GM04504 (cell line): ENCODE measurements at regions not wholly inside any gene's neighbourhood (a gene's known extent, or its start where the extent isn't known, plus 50 kb on each side); places are given as distances from the start of the nearest gene placed in this dataset.

ENCODE experiments used
- DNase-seq: peaks from one replicate; pipeline ENCODE4 v3.0.0-alpha.2; 2012; ENCODE audit warnings: low read depth

DNA sequence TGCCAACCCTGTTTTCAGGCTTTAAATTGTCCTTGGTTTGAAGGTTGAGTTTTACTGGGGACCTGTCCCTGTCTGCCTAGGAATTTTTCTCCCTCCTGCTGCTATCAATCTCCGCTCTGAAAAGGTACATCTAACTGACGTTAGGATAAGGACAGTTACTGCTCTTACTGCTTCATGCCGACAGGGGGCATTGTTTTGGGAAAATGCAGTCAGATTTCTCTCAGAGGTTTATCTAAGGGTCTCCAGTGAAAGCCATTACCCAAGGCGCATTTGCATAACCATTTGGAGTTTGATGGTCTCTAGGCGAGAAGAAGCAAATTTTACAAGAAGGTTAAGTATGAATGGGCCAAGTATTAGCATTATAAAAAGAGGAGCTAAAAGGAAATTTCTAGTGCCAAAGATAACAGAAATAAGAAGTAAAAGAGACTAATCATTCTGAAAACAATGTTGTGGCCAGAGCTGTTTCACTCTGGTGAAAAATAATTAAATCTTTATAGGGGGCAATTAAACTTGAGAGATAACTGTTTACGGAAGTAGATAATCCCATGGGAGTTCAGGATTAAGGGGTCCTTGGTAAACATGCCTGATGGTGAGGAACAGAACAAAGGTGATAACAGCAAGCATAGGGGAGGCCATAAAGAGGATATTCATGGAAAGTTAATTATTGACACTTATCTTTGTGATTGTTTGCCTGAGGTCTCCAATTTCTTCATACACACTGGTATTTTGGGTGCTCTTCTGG lies 605.0 kb downstream of the MTRR start:
- no peak for DNase-seq

DNA sequence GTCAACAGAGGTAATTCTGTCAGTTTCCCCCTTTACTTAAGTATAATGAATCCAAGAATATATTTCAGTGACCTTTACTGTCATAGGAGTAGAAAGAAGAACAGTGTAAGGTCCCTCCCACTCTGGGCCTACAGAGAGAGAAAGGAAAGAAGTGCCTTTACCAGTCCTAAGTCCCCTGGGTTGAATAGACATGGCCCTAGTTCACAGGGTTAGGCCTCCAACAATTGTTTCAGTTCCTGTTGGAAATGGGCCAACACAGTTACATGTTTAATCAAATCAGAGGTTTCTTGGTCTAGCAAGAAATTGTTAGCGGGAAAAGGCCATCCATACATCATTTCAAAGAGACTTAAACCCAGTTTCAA lies 605.6 kb downstream of the MTRR start:
- DNase-seq = no peak

- no peak for DNase-seq
Observed at GRCh38 chr5:8478326-8478725, 609.4 kb downstream of the MTRR start.

DNA sequence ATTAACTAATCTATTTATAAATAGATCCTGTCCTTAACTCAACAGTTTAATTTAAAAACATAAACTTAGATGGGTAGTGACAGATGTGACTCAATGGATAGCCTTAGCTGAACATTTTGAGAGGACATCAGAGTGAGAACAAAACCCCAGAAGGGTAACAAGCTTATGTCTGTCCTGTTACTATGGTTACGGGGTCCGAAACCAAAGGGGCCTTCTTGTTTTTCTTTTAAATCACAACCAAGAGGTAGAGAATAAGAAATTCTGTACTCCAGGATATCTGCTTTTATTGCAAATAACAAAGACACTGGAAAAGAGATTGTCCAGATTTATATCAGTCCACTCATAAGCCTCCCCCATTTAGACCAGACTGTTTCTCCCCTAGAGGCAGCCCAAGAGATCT lies 612.1 kb downstream of the MTRR start:
- no peak for DNase-seq

GRCh38 chr5:8491254-8491653 lies 622.3 kb downstream of the MTRR start:
- DNase-seq = no peak

GRCh38 chr5:8493176-8493575 lies 624.2 kb downstream of the MTRR start:
- DNase-seq = no peak

- no peak for DNase-seq
Observed at GRCh38 chr5:8500426-8500825, 631.5 kb downstream of the MTRR start.

GRCh38 chr5:8505196-8505595 lies 636.2 kb downstream of the MTRR start:
- no peak for DNase-seq

GRCh38 chr5:8508231-8508630 lies 639.3 kb downstream of the MTRR start:
- DNase-seq = no peak

DNA sequence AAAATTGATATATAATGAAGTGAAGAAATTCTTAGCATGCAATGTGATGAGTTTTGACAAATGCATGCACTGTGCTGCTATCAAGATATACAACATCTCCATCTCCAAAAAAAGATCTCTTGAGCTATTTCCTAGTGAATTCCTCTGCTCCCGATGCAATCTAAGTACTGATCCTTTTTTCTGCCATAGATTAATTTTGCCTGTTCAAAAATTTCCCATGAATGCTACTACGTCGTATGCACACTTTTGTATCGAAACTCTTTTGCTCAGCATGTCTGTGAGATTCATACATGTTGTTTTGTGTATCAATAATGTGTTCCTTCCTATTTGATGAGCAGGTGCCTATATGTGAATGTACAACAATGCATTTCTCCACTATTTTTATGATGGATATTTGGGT lies 647.4 kb downstream of the MTRR start:
- DNase-seq = no peak

DNA sequence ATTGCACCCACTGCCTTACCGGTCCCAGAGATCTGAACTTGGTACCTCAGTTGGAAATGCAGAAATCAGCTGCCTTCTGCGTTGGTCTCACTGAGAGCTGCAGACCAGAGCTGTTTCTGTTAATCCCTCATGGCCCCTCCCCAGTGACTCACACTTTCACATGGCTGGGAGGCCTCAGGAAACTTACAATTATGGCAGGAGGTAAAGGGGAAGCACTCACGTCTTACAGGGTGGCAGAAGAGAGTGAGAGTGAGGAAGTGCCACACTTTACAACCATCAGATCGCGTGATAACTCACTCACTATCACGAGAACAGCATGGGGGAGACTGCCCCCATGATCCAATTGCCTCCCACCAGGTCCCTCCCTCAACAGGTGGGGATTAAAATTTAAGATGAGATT lies 648.5 kb downstream of the MTRR start:
- no peak for DNase-seq

GRCh38 chr5:8520917-8521316 lies 652.0 kb downstream of the MTRR start:
- no peak for DNase-seq

DNA sequence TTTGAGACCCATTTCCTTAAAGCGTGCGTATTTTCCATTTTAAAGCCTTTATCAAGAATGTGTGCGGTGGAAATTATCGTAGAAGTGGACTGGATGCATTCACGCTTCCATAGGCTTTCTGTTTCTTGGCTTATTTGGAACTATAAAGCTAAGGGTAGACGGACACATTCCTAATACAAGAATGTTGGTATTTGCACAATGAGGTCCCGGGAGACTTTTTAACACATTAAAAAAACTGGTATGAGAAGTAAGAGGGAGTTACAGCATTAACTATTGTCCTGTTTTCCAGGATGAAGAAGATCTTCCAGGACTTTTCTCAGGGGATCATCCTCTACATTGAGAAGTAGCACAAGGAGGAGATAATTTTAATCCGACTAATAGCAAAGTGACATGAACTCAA lies 653.0 kb downstream of the MTRR start:
- no peak for DNase-seq

DNA sequence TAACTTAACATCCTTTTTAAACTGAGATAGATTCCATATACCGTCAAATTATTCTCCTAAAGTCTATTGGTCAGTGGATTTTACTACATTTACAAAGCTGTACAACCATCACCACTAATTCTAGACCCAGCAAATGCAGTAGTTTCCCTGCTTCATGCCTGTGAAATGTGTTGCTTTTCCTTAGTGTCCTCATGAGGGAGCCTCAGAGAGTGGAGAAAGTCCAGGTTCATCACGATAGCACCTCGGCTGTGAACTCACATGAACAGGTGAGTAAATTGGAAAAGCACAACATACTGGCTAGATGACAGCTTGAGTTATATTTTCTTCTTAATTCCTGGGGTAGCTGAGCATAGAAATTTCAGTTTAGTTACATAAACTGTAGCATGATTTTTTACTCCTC lies 653.7 kb downstream of the MTRR start:
- no peak for DNase-seq

DNA sequence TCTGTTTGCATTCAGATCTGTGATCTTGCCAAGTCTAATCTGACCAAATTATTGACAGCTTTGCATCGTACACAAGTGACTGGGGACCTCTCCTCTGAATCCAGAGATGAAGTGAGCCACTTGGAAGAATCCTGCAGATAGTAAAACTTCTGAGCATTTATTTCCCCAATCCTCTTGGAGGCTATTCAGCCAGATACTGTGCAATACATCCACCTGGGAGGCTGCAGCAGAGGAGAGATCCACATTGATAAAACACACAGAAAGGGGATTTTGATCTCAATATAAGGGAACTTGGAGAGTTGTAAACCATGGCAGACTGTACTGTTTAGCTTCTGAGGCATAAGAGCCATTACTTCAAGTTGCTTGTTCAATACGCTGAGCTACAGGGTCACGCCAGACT lies 654.6 kb downstream of the MTRR start:
- no peak for DNase-seq

GRCh38 chr5:8525819-8526218 lies 656.9 kb downstream of the MTRR start:
- DNase-seq = no peak

GRCh38 chr5:8528106-8528505 lies 659.2 kb downstream of the MTRR start:
- DNase-seq = no peak

DNA sequence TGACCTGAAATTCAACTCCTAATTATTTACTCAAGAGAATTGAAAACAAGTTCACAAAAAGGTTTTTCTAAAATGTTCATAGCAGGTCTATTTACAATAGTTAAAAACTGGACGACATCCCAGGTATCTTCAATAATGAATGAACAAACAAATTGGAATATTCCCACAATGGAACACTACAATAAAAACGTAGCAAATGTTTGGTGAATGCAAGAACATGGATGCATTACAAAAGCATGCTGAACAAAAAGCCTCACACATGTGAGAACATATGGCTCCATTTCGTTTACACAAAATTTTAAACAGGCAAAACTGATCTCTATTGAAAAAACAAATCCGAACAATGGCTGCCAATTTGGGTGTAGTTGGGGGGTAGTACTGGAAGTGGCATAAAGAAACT lies 669.9 kb downstream of the MTRR start:
- DNase-seq = no peak

GRCh38 chr5:8540317-8540716 lies 671.4 kb downstream of the MTRR start:
- no peak for DNase-seq

GRCh38 chr5:8550921-8551320 lies 682.0 kb downstream of the MTRR start:
- no peak for DNase-seq

GRCh38 chr5:8553364-8553763 lies 684.4 kb downstream of the MTRR start:
- no peak for DNase-seq

GRCh38 chr5:8557728-8558127 lies 688.8 kb downstream of the MTRR start:
- DNase-seq = no peak

DNA sequence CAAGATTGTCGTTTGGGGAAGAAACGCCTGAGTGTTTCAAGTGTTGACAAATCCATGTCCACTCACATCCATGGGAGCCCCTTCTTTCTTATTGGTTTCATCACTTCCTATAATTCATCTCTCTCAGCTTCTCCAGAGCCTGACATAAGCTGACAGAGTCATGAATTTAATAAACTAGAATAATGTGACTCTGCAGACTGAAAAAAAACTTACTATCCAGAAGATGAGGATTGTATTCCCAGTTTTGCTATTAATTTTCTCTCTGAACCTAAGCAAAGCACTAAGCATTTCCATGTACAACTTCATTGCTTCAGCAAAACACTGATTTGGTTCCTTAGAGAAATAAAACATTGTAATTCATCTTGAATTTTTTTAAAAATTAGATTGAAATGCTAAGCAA lies 691.8 kb downstream of the MTRR start:
- DNase-seq = no peak

GRCh38 chr5:8561224-8561840 lies 692.4 kb downstream of the MTRR start:
- no peak for DNase-seq
